DND-41 (cell line): ENCODE measurements at regions not wholly inside any gene's neighbourhood (a gene's known extent, or its start where the extent isn't known, plus 50 kb on each side); places are given as distances from the start of the nearest gene placed in this dataset.

Experiments used
- ATAC-seq: fragments of 200-7000 bp; cut with Tn5 transposase; 3 replicates; pipeline ENCODE4 v1.9.1; 2021; ENCODE audit warnings: low read depth; ENCODE audit not compliant: insufficient read depth
- DNase-seq: peaks from one replicate; pipeline ENCODE4 v3.0.0-alpha.2; 2020
- H2AFZ ChIP-seq: 2 replicates; pipeline ENCODE4 v1.6.0; 2012; ENCODE audit warnings: low read depth, low read length
- H3K27ac ChIP-seq: 2 replicates; pipeline ENCODE4 v1.5.1; 2012; ENCODE audit warnings: low read length, inconsistent platforms
- H3K27me3 ChIP-seq: fragments of 200-600 bp; sonication (generic); 2 replicates; pipeline ENCODE4 v1.6.0; 2012; ENCODE audit warnings: low read length, mild to moderate bottlenecking, inconsistent platforms; ENCODE audit not compliant: insufficient read depth, poor library complexity
- H3K36me3 ChIP-seq: 2 replicates; pipeline ENCODE4 v1.5.1; 2012; ENCODE audit warnings: low read length, inconsistent platforms; ENCODE audit not compliant: insufficient read depth
- H3K4me1 ChIP-seq: 2 replicates; pipeline ENCODE4 v1.5.1; 2012; ENCODE audit warnings: mild to moderate bottlenecking, low read length; ENCODE audit not compliant: insufficient read depth
- H3K4me2 ChIP-seq: 2 replicates; pipeline ENCODE4 v1.6.0; 2012; ENCODE audit warnings: mild to moderate bottlenecking, moderate library complexity, low read length, inconsistent platforms; ENCODE audit not compliant: insufficient read depth
- H3K4me3 ChIP-seq, 2 experiments: fragments of 200-600 bp in 1 of 2; shearing (Covaris generic) in 1 of 2; 2 replicates each; pipeline ENCODE4 v1.5.1; 2012 to 2016; ENCODE audit warnings: inconsistent platforms in 2 of 2, low read length in 2 of 2, mild to moderate bottlenecking in 2 of 2, low read depth in 1 of 2, moderate library complexity in 1 of 2
- H3K79me2 ChIP-seq: 2 replicates; pipeline ENCODE4 v1.6.0; 2012; ENCODE audit warnings: low read length, inconsistent platforms; ENCODE audit not compliant: insufficient read depth
- H3K9ac ChIP-seq: 2 replicates; pipeline ENCODE4 v1.6.0; 2012; ENCODE audit warnings: low read depth, mild to moderate bottlenecking, inconsistent platforms, low read length, moderate library complexity
- H3K9me3 ChIP-seq: 2 replicates; pipeline ENCODE4 v1.5.1; 2012; ENCODE audit warnings: low read length, moderate library complexity, mild to moderate bottlenecking, inconsistent platforms; ENCODE audit not compliant: insufficient read depth, severe bottlenecking
- H4K20me1 ChIP-seq: 2 replicates; pipeline ENCODE4 v1.6.0; 2012; ENCODE audit warnings: low read length; ENCODE audit not compliant: insufficient read depth
- CTCF ChIP-seq: IDR thresholded peaks from 2 replicates; pipeline ENCODE4 v1.5.1; 2012; ENCODE audit warnings: borderline replicate concordance, low read length, moderate library complexity, mild to moderate bottlenecking; ENCODE audit not compliant: poor library complexity, severe bottlenecking; ENCODE audit errors: extremely low read depth
- EZH2 ChIP-seq: IDR thresholded peaks from 3 replicates; pipeline ENCODE4 v1.6.1; 2012; ENCODE audit warnings: borderline replicate concordance, low read depth, mild to moderate bottlenecking, moderate library complexity, low read length, inconsistent platforms; ENCODE audit not compliant: severe bottlenecking

- peak overlapping the region; percentile 55 for H2AFZ ChIP-seq
- H3K9me3 ChIP-seq, result peaks cover 40% of the 10 kb centered on the region
- ATAC-seq (peak; percentile 53), DNase-seq (peak; percentile 75)
- H3K36me3 ChIP-seq, result peaks cover 21% of the 10 kb centered on the region
- peak overlapping the region; percentile 35 for H3K4me2 ChIP-seq
- H4K20me1 ChIP-seq, result no peaks in the 10 kb centered on the region
- peaks cover 67% of the 10 kb centered on the region for H3K4me1 ChIP-seq
- TF ChIP-seq EZH2 (no peak), CTCF (no peak)
- peak overlapping the region; percentile 73 for H3K9ac ChIP-seq
- no peaks in the 10 kb centered on the region for H3K27me3 ChIP-seq
- H3K4me3 ChIP-seq, result peak overlapping the region in 1 of 2 experiments; percentile 36; a peak in 2 of 4 replicates
- peak overlapping the region; percentile 98 for H3K27ac ChIP-seq
- H3K79me2 ChIP-seq, result peaks cover 16% of the 10 kb centered on the region
These were observed 1104.6 kb downstream of the OTOL1 start for GRCh38 chr3:162601101-162601670.

DNA sequence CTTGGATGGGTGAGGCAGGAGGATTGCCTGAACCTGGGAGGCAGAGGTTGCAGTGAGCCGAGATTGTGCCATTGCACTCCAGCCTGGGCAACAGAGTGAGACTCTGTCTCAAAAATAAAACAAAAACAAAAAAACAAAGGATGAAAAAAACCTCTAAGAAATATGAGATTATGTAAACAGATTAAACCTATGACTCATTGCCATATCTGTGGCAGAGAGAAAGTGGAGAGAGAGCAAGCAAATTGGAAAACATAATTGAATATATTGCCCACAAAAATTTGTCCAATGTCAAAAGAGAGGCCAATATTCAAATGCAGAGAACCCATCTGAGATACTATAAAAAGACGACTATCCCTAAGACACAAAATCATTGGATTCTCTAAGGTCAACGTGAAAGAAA lies 1106.0 kb downstream of the OTOL1 start:
- peaks cover 49% of the 10 kb centered on the region for H3K9me3 ChIP-seq
- no peak overlapping the region for H2AFZ ChIP-seq
- H3K27ac ChIP-seq, result peak overlapping the region; percentile 98
- no peaks in the 10 kb centered on the region for H4K20me1 ChIP-seq
- peaks cover 11% of the 10 kb centered on the region for H3K79me2 ChIP-seq
- ATAC-seq (no peak), DNase-seq (no peak)
- no peak overlapping the region for H3K4me3 ChIP-seq
- no peak for TF ChIP-seq EZH2
- no peak for TF ChIP-seq CTCF
- peaks cover 53% of the 10 kb centered on the region for H3K4me1 ChIP-seq
- no peaks in the 10 kb centered on the region for H3K27me3 ChIP-seq
- no peak overlapping the region for H3K9ac ChIP-seq
- peaks cover 24% of the 10 kb centered on the region for H3K36me3 ChIP-seq
- H3K4me2 ChIP-seq, result no peak overlapping the region

DNA sequence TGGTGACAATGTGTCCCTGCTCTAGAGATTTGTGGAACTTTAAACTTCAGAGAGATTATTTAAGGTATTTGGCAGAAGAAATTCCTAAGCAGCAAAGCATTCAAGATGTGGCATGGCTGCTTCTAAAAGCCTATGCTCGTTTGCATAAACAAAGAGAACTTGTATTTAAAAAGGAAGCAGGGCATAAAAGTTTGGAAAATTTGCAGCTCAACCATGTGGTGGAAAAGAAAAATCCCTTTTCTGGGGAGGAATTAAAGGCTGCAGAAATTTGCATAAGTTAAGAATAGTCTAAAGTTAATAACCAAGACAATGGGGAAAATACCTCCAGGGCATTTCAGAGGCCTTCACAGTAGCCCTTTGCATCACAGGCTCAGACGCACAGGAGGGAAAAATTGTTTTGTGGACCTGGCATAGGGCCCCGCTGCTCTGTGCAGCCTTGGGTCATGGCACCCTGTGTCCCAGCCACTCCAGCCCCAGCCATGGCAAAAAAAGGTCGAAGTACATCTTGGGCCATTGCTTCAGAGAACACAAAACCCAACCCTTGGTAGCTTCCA lies 1109.1 kb downstream of the OTOL1 start:
- TF ChIP-seq EZH2 (no peak), CTCF (no peak)
- no peaks in the 10 kb centered on the region; the same call in 1 of the 2 replicates for H3K79me2 ChIP-seq
- no peak overlapping the region for H2AFZ ChIP-seq
- H3K9me3 ChIP-seq, result peaks cover 54% of the 10 kb centered on the region
- no peak for ATAC-seq
- no peak overlapping the region for H3K4me2 ChIP-seq
- H3K4me1 ChIP-seq, result peaks cover 22% of the 10 kb centered on the region
- no peak overlapping the region for H3K4me3 ChIP-seq
- H3K27ac ChIP-seq, result peak overlapping the region; percentile 30
- H3K9ac ChIP-seq, result no peak overlapping the region
- H3K36me3 ChIP-seq, result peaks cover 15% of the 10 kb centered on the region
- no peaks in the 10 kb centered on the region for H3K27me3 ChIP-seq
- H4K20me1 ChIP-seq, result no peaks in the 10 kb centered on the region
- DNase-seq, result no peak
